PC-9 (cell line): ENCODE measurements at regions not wholly inside any gene's neighbourhood (a gene's known extent, or its start where the extent isn't known, plus 50 kb on each side); places are given as distances from the start of the nearest gene placed in this dataset.

ENCODE experiments used
- BruUV-seq: library from RNA; stranded (reverse); fragments of 400-500 nt; replicated peaks from 2 replicates; lab custom pipeline; 2021; lab: Mats Ljungman, UMichigan
- CTCF ChIA-PET: fragments of 300-600 bp; sonication (Branson Sonifier 250); formaldehyde crosslinking; loops from one replicate; lab custom pipeline; 2022; ENCODE audit warnings: antibody characterized with exemption; lab: Charles Lee
- POLR2A ChIA-PET: fragments of 300-600 bp; sonication (Branson Sonifier 250); formaldehyde crosslinking; loops from one replicate; lab custom pipeline; 2022; ENCODE audit warnings: antibody characterized with exemption; ENCODE audit not compliant: unreplicated experiment; lab: Charles Lee
- DNase-seq, 2 experiments: peaks; one replicate each; pipeline versions ENCODE4 v3.0.0 to v3.0.0-alpha.2; 2015 to 2022; ENCODE audit warnings: mixed read lengths in 1 of 2
- H2AFZ ChIP-seq: fragments of 200-600 bp; sonication (generic); 2 replicates; pipeline ENCODE4 v1.8.1; 2017; ENCODE audit warnings: antibody characterized with exemption
- H3F3A ChIP-seq: fragments of 200-600 bp; sonication (generic); 2 replicates; pipeline ENCODE4 v1.8.1; 2017; ENCODE audit warnings: antibody characterized with exemption, mild to moderate bottlenecking, low read depth; ENCODE audit not compliant: insufficient read depth
- H3K27ac ChIP-seq: fragments of 200-600 bp; sonication (generic); 2 replicates; pipeline ENCODE4 v1.6.1; 2016; ENCODE audit warnings: mixed run types
- H3K27me3 ChIP-seq: fragments of 200-600 bp; sonication (generic); 2 replicates; pipeline ENCODE4 v1.6.1; 2016; ENCODE audit warnings: low read depth, mixed run types; ENCODE audit not compliant: insufficient read depth
- H3K36me3 ChIP-seq: fragments of 200-600 bp; sonication (generic); 2 replicates; pipeline ENCODE4 v1.6.1; 2016; ENCODE audit warnings: low read depth, mixed run types
- H3K4me1 ChIP-seq: fragments of 200-600 bp; sonication (generic); replicated peaks from 2 replicates; pipeline ENCODE4 v1.6.1; 2016; ENCODE audit warnings: mixed run types; ENCODE audit not compliant: insufficient read depth
- H3K4me2 ChIP-seq: fragments of 200-600 bp; sonication (generic); 2 replicates; pipeline ENCODE4 v1.6.1; 2017; ENCODE audit warnings: mixed run types
- H3K4me3 ChIP-seq: fragments of 200-600 bp; sonication (generic); 2 replicates; pipeline ENCODE4 v1.6.1; 2016; ENCODE audit warnings: mixed run types
- H3K79me2 ChIP-seq: fragments of 200-600 bp; sonication (generic); 2 replicates; pipeline ENCODE4 v1.6.1; 2017; ENCODE audit warnings: low read depth, mixed run types
- H3K9me2 ChIP-seq: fragments of 200-600 bp; sonication (generic); 2 replicates; pipeline ENCODE4 v1.8.1; 2017; ENCODE audit warnings: mild to moderate bottlenecking; ENCODE audit not compliant: insufficient read depth
- H3K9me3 ChIP-seq: fragments of 200-600 bp; sonication (generic); 2 replicates; pipeline ENCODE4 v1.8.1; 2016; ENCODE audit warnings: low read depth; ENCODE audit not compliant: insufficient read depth
- H4K20me1 ChIP-seq: fragments of 200-600 bp; sonication (generic); 2 replicates; pipeline ENCODE4 v1.8.1; 2017; ENCODE audit not compliant: insufficient read depth
- CTCF ChIP-seq: fragments of 200-600 bp; sonication (generic); conservative IDR thresholded peaks from 2 replicates; pipeline ENCODE4 v1.6.1; 2017; ENCODE audit warnings: mixed run types, antibody characterized with exemption, mild to moderate bottlenecking, moderate library complexity
- EZH2 ChIP-seq: fragments of 200-600 bp; sonication (generic); IDR thresholded peaks from 2 replicates; pipeline ENCODE4 v1.8.0; 2017; ENCODE audit warnings: antibody characterized with exemption, low read depth
- intact Hi-C: fragments of 100-400 bp; cut with micrococcal nuclease; formaldehyde crosslinking; loops from one replicate; pipeline ENCODE4 v1.10.0; 2022; ENCODE audit not compliant: unreplicated experiment

- H3K4me1 ChIP-seq = peaks cover 4% of the 10 kb centered on the region; the same call in 1 of the 2 replicates
- no peak overlapping the region for H2AFZ ChIP-seq
- H3F3A ChIP-seq = no peaks in the 10 kb centered on the region
- TF ChIP-seq CTCF (no peak), EZH2 (no peak)
- no peak overlapping the region for H3K4me2 ChIP-seq
- ChIA-PET CTCF (no interaction called here), POLR2A (no interaction called here)
- no peak overlapping the region for H3K27ac ChIP-seq
- intact Hi-C loops = no loop called here
- no peaks in the 10 kb centered on the region for H3K9me2 ChIP-seq
- H4K20me1 ChIP-seq = no peaks in the 10 kb centered on the region
- H3K9me3 ChIP-seq = no peaks in the 10 kb centered on the region
- no peak for DNase-seq
- H3K4me3 ChIP-seq = no peak overlapping the region
- no peaks in the 10 kb centered on the region for H3K27me3 ChIP-seq
- no peaks in the 10 kb centered on the region for H3K79me2 ChIP-seq
- no TSS peak for BruUV-seq
- H3K36me3 ChIP-seq = no peaks in the 10 kb centered on the region
Observed at GRCh38 chr15:66622591-66623022, 56.8 kb upstream of the LCTL start.

GRCh38 chr15:66623801-66624453, 58.1 kb upstream of the LCTL start:
- no peak for DNase-seq
- H3K4me3 ChIP-seq = no peak overlapping the region
- intact Hi-C loops = no loop called here
- H4K20me1 ChIP-seq = no peaks in the 10 kb centered on the region
- H3K4me2 ChIP-seq = no peak overlapping the region
- H3K4me1 ChIP-seq = peaks cover 4% of the 10 kb centered on the region; the same call in 1 of the 2 replicates
- CTCF ChIA-PET = interaction anchor here (0.6 kb wide), 1 partner anchor 256 kb away, joined by 3 read pairs; no protein-coding TSS in a partner anchor
- H2AFZ ChIP-seq = no peak overlapping the region
- no peaks in the 10 kb centered on the region for H3K79me2 ChIP-seq
- TF ChIP-seq EZH2 (no peak), CTCF (no peak)
- H3K36me3 ChIP-seq = no peaks in the 10 kb centered on the region
- no peak overlapping the region for H3K27ac ChIP-seq
- no TSS peak for BruUV-seq
- POLR2A ChIA-PET = no interaction called here
- H3F3A ChIP-seq = no peaks in the 10 kb centered on the region
- no peaks in the 10 kb centered on the region for H3K9me2 ChIP-seq
- H3K9me3 ChIP-seq = no peaks in the 10 kb centered on the region
- H3K27me3 ChIP-seq = no peaks in the 10 kb centered on the region

GRCh38 chr15:66625531-66625930, 59.7 kb upstream of the LCTL start:
- H3K36me3 ChIP-seq = no peaks in the 10 kb centered on the region
- H3K4me2 ChIP-seq = no peak overlapping the region
- no peaks in the 10 kb centered on the region for H3K79me2 ChIP-seq
- H4K20me1 ChIP-seq = no peaks in the 10 kb centered on the region
- H3F3A ChIP-seq = no peaks in the 10 kb centered on the region
- intact Hi-C loops = no loop called here
- no TSS peak for BruUV-seq
- no peaks in the 10 kb centered on the region for H3K9me2 ChIP-seq
- H3K4me3 ChIP-seq = no peak overlapping the region
- no peaks in the 10 kb centered on the region for H3K27me3 ChIP-seq
- TF ChIP-seq CTCF (no peak), EZH2 (no peak)
- H2AFZ ChIP-seq = no peak overlapping the region
- no peak overlapping the region for H3K27ac ChIP-seq
- POLR2A ChIA-PET = interaction anchor here (0.6 kb wide), 1 partner anchor 331 kb away, joined by 5 read pairs; no protein-coding TSS in a partner anchor
- CTCF ChIA-PET = no interaction called here
- H3K4me1 ChIP-seq = no peaks in the 10 kb centered on the region
- DNase-seq = no peak
- H3K9me3 ChIP-seq = no peaks in the 10 kb centered on the region
